ENCODE measurements at regions not wholly inside any gene's neighbourhood (a gene's known extent, or its start where the extent isn't known, plus 50 kb on each side); places are given as distances from the start of the nearest gene placed in this dataset.

DNA sequence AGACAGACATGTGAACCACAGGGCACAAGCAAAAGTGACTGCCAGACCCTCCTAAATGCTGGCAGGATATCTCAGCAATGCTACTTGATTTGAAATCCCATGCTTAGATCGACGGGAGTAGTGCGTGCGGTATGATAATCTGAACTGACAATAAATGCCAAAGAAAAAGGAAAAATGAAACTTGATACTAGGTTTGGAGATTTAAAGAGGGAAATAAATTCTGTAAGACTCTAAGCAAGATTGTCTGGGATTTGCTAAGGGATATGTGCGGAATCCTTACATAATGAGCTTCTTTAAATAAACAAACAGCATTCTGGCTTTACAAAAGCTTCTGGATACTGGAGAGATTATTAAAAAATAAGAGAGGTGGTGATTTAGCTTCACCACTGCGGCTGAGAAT lies 203.6 kb downstream of the CAAP1 start:
- intact Hi-C loops (cut with DNase I): no loop called here
- TF ChIP-seq, protein P1, sequence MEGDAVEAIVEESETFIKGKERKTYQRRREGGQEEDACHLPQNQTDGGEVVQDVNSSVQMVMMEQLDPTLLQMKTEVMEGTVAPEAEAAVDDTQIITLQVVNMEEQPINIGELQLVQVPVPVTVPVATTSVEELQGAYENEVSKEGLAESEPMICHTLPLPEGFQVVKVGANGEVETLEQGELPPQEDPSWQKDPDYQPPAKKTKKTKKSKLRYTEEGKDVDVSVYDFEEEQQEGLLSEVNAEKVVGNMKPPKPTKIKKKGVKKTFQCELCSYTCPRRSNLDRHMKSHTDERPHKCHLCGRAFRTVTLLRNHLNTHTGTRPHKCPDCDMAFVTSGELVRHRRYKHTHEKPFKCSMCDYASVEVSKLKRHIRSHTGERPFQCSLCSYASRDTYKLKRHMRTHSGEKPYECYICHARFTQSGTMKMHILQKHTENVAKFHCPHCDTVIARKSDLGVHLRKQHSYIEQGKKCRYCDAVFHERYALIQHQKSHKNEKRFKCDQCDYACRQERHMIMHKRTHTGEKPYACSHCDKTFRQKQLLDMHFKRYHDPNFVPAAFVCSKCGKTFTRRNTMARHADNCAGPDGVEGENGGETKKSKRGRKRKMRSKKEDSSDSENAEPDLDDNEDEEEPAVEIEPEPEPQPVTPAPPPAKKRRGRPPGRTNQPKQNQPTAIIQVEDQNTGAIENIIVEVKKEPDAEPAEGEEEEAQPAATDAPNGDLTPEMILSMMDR (IDR thresholded peaks at IDR 0.05): no peak
- no peak for DNase-seq
- no peak for ATAC-seq
- 84% methylated on average over 6 of the region's 6 CpGs for WGBS, 2 donors
- H3K27me3 ChIP-seq: no peaks in the 10 kb centered on the region
- no peak overlapping the region for H3K4me3 ChIP-seq
- no peaks in the 10 kb centered on the region for H3K36me3 ChIP-seq
- no peak overlapping the region for H3K27ac ChIP-seq
- no peaks in the 10 kb centered on the region for H3K4me1 ChIP-seq
- H3K9me3 ChIP-seq: no peaks in the 10 kb centered on the region

DNA sequence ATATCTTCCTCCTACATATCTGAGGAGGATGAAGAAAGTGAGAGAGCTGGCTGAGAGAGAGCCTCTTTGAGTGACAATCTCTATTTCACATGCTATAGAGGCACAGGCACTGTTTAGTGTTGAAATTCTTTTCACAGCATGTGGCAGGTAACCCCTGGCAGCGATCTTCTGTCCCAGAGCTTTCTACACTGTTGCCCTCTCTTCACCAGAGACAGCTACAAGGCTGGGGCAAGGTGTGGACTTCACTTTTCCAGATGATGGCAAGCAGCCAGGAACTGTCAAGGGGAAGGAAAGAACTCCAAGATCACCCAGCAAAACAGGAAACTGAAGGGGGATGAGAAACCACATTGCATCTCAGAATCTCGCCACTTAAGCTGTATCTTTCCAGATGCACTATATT lies 205.2 kb downstream of the CAAP1 start:
- Histone ChIP-seq H3K9me3 (no peaks in the 10 kb centered on the region), H3K36me3 (no peaks in the 10 kb centered on the region), H3K27ac (no peak overlapping the region), H3K27me3 (peaks cover 0 to 3% (median 0%) of the 10 kb centered on the region in 7 donors), H3K4me3 (no peak overlapping the region), H3K4me1 (no peaks in the 10 kb centered on the region)
- intact Hi-C loops (cut with DNase I): no loop called here
- no peak for ATAC-seq
- TF ChIP-seq, protein P1 (IDR thresholded peaks at IDR 0.05): no peak
- DNase-seq: no peak
- 23% methylated on average over 2 of the region's 2 CpGs for WGBS, 2 donors

DNA sequence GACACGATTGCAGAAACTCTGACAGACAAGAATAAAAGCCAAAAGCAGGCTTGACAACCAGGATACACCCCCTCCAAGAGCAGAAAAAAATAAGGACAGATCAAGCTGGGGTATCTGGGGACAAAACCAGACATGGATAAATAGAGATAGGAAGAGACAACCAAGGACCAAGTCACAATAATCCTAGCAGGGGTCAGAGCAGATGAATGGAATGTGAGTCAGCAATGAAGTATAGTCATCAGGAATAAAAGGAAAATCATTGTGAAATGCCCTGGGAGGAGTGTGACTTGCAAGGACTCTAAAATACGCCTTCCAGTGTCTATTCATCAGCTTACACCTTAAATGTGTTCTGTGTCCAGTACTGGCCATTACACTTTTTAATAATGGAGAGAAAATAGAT lies 206.8 kb downstream of the CAAP1 start:
- TF ChIP-seq, protein P1 (IDR thresholded peaks at IDR 0.05): no peak
- ATAC-seq: no peak

DNA sequence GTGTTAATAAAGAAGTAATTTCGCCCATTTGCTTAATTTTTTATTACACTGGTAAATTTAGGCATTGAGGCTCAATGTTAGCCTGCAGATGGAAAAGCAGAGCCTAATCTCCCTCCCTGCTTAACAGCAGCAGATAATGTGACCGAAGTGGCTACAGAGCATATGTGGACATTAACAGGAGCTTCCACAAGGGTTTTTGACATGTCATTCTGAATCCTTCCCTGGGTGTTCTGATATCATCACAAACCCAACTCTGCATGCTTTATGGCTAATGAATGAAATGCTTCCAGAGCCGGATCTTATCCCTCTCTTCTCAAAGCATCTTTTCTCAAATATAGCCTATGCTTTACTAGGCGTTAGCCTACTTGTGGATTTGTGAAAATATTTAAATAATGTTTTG lies 208.6 kb downstream of the CAAP1 start:
- no peaks in the 10 kb centered on the region for H3K4me1 ChIP-seq
- intact Hi-C loops (cut with DNase I): no loop called here
- WGBS, 2 donors: 65 to 69% methylated on average over 4 of the region's 4 CpGs
- DNase-seq (no peak), ATAC-seq (no peak)
- H3K4me3 ChIP-seq: no peak overlapping the region
- peaks cover 0 to 3% (median 0%) of the 10 kb centered on the region in 7 donors for H3K27me3 ChIP-seq
- no peaks in the 10 kb centered on the region for H3K9me3 ChIP-seq
- H3K27ac ChIP-seq: no peak overlapping the region
- TF ChIP-seq, protein P1 (IDR thresholded peaks at IDR 0.05): no peak
- H3K36me3 ChIP-seq: no peaks in the 10 kb centered on the region

More for the DNA sequence above, 206.8 kb downstream of the CAAP1 start:
- no peak overlapping the region for H3K27ac ChIP-seq
- 71 to 87% methylated on average over 2 of the region's 2 CpGs for WGBS, 2 donors
- H3K9me3 ChIP-seq: no peaks in the 10 kb centered on the region
- DNase-seq: no peak
- H3K4me1 ChIP-seq: no peaks in the 10 kb centered on the region
- H3K36me3 ChIP-seq: no peaks in the 10 kb centered on the region
- H3K4me3 ChIP-seq: no peak overlapping the region
- intact Hi-C loops (cut with DNase I): no loop called here
- H3K27me3 ChIP-seq: peaks cover 0 to 3% (median 0%) of the 10 kb centered on the region in 7 donors
